ENCODE measurements at regions not wholly inside any gene's neighbourhood (a gene's known extent, or its start where the extent isn't known, plus 50 kb on each side); places are given as distances from the start of the nearest gene placed in this dataset.
"Not testable (repeated sequence)": the region's sequence is repeated elsewhere in the genome, so short reads cannot be mapped to it uniquely, and the experiment has no call there.

DNA sequence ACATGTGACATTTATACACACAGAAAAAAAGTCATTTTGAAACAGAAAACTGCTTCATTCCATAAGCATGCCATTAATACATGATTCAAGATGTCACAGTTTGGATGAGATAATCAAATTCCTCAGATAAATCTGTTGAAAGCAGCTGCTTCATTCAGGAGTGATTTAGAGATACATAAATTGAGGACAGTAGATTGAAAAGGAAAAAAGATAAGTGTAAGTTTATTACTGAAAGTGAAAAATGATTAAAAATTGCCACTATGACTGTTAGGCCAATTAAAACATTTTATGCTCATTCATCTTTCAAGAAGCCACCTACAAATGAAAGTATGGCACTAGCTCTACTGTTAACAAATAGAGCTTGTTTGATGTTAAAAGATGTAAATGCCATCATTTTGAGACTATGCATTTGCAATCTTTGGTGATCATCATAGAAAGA lies 136.9 kb upstream of the CDK6 start:
- DNase-seq (ENCODE audit: low read depth in 2 of 2) = no peak

DNA sequence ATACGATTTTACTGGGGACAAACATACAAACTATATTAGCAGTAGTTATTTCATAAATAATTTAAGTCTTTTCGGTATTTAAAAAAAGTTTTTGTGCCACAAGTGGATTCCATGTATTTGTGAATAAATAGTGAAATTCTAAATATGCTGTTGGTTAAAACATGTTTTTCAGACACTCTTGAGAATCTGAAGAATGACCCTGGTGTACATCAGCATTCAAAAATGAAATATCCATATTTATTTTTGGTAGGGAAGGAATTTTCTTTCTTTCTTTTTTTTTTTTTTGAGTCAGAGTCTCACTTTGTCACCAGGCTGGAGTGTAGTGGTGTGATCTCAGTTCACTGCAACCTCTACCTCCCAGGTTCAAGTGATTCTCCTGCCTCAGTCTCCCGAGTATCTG lies 136.1 kb upstream of the CDK6 start:
- DNase-seq (ENCODE audit: low read depth in 2 of 2) = no peak

DNA sequence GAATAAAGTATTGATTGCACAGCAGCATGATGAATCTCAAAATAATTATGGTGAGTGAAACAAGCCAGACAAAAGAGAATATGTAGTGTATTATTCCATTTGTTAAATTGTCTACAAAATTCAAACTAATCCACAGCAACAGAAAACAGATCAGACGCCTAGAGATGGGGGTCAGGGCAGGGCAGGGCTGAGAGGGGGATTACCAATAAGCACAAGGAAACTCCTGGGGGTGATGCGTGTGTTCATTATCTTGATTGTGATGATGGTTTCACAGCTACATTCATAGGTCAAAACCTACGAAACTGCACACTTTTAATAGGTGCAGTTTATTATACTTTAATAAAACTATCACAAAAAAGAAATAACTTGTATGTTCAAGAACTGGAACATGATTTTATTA lies 132.7 kb upstream of the CDK6 start:
- no peak for DNase-seq (ENCODE audit: low read depth in 2 of 2)

DNA sequence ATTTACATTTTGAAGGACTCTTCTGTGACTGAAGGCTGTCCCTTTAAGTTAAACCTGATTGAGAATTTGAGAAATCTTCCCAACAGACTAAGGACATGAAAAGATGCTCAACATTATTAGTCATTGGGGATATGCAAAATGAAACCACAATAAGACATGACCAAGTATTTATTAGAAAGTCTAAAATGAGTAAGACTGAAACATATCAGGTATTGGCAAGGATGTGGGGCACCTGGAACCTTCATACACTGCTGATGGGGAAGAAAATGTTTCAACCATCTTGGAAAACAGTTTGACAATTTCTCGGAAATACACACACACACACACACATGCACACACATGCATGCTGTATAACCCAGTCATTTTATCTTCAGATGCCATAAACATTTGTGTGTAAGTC lies 132.1 kb upstream of the CDK6 start:
- DNase-seq (ENCODE audit: low read depth in 2 of 2) = no peak

DNA sequence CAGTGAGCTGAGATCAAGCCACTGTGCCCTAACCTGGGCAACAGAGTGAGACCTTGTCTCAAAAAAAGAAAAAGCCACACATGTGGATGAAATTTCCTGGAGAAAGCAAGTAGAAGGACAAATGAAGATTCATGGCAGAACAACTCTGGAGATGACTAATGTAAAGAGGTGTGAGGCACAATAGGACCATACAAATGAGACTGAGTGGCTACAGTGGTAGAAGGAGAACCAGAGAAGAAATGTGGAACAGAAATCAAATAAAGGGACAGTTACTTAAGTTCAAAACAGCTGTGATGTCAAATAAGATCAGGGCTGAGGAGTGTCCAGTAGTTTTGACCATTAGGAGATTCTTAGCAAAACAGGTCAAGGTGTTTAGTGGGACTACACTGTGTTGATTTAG lies 130.9 kb upstream of the CDK6 start:
- DNase-seq (ENCODE audit: low read depth in 2 of 2) = no peak

DNA sequence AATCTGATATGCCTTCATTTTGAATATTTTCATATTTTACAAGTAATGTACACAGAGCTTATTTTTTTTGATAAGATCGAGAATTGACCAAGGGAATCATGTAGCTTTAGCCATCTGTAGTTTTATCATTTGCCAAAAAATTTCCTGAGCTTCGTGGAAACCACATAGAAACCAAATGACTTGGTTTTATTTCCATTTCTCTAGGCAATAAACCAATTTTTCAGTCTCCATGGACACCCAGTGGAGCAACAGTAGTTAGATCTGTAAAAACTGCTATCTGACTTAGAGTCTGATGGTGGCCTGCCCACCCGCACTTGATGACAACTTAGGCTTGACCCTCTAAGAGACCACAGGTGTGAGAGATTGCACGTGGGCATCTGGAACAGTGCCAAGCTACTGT lies 127.8 kb upstream of the CDK6 start:
- DNase-seq (ENCODE audit: low read depth in 2 of 2) = no peak

DNA sequence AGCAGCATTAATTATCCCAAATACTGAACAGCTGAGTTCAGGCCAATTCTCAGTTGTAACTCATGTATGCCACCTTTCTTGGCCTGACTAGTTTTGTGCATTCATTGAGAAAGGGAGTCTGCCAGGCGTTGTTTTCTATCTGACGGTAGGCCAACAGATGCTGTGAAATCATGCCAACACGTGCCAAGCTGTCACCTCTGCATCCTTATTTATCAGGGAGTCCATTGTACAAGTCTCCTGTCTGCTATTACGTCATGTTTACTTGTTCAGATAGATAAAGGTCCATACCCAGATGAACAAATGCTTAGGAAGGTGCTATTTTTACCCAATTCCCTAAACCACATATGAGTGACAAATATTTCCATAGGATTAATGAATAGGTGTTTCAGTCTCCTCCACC lies 127.2 kb upstream of the CDK6 start:
- no peak for DNase-seq (ENCODE audit: low read depth in 2 of 2)

DNA sequence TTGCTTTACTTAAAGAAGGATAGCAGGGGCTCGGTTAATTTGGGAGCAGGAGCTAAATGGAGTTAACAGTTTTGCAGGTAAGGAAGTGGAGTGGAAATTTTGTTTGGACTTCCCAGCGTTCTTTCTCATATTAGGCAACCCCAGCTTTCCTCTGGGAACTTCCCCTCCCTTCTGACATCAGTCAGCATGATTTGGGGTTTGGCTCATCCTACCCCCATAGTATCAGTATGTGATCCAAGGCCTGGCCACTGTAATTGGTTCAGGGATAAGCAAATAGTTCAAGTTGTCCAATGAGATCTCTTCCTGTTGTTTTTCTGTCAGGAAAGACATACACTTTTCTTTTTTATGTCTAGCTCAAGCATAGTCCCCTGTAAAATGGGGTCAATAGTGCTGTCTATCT lies 125.6 kb upstream of the CDK6 start:
- DNase-seq (ENCODE audit: low read depth in 2 of 2) = no peak

DNA sequence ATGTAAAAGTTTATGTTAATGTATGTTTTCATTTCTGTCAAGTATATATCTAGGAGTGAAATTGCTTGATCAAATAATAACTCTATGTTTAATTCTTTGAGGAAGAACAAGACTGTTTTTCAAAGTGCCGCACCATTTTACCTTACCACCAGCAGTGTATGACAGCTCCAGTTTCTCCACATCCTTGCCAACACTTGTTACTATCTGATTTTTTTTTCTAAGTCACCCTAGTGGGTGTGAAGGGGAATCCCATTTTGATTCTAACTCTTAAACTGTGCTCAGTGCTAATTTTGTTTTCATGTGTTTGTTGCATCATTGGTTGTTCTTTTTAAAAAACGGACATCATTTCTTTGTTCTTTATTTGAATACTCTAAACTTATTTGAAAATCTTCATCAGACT lies 120.2 kb upstream of the CDK6 start:
- DNase-seq (ENCODE audit: low read depth in 2 of 2) = no peak

DNA sequence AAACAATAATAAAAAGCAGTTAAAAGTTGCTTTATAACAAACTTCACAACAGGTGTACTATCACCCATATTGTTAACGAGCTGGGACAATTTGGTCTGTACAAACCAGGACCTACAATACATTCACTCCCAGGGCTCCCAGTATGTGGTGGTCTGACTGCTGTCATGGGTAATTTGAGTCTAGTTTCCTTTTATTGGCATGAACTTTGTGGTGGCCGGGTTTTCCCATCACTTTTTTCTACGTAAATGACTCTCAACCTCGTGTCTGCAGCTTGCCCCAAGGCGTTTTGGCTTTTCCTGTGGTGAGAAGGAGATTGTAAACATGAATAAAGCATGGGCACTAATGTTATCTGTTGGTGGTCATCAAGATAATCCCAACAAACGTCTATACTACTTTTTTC lies 118.7 kb upstream of the CDK6 start:
- DNase-seq (ENCODE audit: low read depth in 2 of 2) = no peak

DNA sequence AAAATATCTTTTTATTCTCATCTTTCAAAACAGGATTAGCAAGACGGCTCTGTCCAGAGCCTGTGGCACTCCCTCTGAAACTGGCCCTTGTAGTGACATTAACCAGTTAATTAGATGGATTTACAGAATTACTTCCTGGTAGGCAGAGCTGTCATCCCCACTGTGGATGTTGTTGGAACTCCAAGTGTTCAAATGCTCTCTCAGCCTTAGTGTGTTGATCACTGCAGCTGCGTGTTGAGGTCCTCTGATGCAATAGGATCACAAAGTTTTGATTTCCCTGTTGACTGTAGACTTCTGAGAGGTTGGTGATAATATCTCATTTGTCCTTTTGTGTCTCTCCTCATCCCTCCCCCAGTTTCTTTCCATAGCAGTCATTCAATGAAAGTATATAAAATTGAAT lies 117.3 kb upstream of the CDK6 start:
- DNase-seq (ENCODE audit: low read depth in 2 of 2) = no peak

DNA sequence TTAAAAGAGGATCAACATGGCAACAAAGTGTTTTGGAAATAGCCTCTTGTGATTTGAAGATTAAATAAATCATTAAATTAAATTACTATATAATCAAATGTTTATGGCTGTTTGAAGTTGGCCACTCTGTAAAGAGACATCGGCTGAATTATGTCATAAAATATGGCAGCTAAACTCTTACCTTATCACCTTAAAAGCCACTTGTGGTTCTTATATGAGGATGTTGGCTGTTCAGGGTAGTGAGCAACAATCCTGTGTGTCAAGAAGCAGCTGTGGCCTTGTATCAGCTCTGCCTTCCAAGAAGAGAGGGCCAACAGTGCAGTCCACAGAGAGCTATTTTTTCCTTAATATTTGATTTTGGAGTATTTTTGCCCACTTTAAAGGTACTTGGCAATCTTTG lies 113.4 kb upstream of the CDK6 start:
- DNase-seq (ENCODE audit: low read depth in 2 of 2) = no peak

DNA sequence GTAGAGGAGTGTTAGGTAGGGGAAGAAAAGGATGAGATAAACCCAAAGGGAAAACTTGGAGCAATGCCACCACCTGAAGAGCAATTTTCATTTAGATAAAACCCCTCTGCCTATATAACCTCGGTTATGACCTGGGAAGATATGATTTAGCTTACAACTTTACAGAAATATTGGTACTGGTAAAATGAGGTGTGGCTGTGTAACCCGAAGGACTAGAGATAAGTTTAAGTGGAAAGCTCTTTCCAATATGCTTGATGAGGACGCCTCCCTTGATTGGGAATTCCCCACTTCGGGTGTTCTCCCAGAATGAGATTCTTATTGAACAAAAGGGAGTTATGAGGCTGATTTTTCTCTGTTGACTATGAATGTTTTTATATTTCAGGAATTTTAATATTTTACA lies 109.5 kb upstream of the CDK6 start:
- DNase-seq (ENCODE audit: low read depth in 2 of 2) = no peak

DNA sequence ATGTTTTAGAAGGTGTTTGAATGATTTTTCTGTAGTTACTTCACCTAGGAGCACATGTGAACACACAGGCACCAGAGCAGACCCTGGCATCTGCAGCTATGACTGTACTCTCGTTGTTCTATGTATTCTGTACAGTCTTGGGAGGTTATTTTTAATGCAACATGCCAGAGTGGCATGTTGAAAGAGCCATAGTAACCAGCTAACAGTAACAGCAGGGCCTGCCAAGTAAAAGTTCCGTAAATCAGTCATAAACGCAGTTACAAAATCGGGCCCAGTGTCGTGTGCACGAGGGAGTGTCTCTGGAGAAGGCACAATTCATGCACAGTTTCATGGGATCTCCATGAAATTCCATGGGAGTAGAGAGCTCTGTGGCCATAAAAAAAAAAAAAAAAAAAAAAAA lies 108.3 kb upstream of the CDK6 start:
- no peak for DNase-seq (ENCODE audit: low read depth in 2 of 2)

DNA sequence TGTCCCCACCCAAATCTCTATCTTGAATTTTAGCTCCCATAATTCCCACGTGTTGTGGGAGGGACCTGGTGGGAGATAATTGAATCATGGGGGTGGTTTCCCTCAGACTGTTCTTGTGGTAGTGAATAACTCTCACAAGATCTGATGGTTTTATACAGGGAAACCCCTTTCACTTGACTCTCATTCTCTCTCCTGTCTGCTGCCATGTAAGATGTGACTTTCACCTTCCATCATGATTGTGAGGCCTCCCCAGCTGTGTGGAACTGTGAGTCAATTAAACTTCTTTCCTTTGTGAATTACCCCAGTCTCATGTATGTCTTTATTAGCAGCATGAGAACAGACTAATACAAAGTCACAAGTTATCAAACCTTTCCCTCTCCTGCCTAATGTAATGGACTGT lies 106.3 kb upstream of the CDK6 start:
- DNase-seq (ENCODE audit: low read depth in 2 of 2) = not testable (repeated sequence)

DNA sequence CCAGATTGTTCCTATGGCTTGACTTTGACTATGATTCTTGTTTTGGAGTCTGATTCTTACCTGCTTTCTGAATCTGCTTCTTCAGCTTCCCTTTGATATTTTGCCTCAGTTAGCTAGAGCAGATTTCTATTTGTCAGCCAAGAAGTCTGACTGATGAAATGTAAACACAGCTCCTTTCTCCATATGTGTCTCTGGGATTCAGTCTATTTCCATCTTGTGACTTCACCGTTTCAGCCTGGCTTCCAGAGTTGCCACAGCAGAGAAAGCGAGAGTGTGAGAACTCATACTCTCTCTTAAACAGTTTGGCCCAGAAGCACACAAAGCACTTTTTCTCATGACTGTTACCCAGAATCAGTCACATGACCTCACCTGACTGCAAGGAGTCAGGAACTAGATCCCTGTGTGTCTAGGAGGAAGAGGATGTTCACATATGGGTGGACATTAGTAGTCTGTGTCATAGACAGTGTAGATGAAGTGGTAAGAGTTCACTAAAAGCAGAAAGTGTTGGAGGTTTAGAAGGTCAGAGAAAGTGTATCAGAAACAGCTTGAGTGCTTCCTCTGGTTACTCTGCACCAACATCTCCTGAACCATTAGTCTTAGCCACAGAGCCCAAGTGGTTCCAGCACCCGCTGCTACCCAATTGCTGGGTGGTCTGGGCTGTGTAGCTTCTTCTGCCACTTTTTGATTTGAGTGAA lies 103.4 kb upstream of the CDK6 start:
- DNase-seq (ENCODE audit: low read depth in 2 of 2) = no peak

DNA sequence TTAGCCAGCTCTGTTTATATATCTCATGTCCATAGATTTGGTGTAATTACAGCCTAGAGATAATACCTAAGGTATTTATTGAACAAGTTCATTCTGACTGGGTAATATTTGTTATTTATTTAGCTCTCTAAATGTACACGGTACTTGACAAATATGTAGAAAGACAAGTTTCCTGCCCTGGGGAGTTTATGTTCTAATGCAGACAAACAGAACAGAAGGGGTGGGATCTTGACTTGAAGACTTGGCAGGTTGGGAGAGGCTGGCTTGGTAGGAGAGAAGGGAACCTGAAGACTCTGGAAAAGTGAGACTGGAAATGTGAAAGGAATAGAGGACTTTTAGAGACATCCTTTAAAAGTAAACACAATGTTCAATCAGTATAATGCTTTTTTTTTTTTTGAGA lies 97.7 kb upstream of the CDK6 start:
- no peak for DNase-seq (ENCODE audit: low read depth in 2 of 2)

DNA sequence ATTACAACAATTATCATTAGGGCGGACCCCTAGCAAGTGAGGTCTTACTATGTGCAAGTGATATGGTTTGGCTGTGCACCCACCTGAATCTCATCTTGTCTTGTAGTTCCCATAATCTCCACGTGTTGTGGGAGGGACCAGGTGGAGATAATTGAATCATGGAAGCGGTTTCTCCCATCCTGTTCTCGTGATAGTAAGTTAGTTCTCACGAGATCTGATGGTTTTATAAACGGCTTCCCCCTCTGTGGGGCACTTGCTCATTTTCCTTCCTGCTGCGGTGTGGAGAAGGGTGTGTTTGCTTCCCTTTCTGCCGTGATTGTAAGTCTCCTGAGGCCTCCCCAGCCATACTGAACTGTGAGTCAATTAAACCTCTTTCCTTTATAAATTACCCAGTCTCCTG lies 96.1 kb upstream of the CDK6 start:
- no peak for DNase-seq (ENCODE audit: low read depth in 2 of 2)

DNA sequence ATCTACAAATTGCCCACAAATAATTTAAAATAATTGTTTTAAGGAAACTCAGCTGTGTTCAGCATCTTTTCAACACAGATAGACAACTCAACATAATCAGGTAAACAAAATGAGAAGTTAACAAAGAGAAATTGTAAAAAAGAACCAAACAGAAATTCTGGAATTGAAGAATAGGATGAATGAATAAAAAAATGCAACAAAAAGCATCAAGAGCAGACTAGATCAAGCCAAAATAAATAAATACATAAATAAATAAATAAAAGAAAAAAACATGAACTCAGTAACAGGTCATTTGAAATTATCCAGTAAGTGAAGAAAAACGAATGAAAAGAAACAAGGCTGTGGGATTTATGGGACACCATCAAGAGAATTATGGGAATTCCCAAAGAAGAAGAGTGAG lies 94.0 kb upstream of the CDK6 start:
- DNase-seq (ENCODE audit: low read depth in 2 of 2) = no peak

DNA sequence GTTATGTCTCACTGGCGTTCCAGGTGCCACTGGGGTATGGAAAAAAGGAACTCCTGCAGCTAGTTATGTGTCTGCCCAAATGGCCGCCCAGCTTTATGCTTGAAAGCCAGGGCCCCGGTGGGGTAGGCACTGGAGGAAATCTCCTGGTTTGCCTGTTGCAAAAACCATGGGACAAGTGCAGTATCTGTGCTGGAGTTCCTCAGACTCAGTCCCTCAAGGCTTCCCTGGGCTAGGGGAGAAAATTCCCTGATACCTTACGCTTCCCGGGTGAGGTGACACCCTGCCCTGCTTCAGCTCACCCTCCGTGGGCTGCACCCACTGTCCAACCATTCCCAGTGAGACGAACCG lies 90.3 kb upstream of the CDK6 start:
- no peak for DNase-seq (ENCODE audit: low read depth in 2 of 2)

DNA sequence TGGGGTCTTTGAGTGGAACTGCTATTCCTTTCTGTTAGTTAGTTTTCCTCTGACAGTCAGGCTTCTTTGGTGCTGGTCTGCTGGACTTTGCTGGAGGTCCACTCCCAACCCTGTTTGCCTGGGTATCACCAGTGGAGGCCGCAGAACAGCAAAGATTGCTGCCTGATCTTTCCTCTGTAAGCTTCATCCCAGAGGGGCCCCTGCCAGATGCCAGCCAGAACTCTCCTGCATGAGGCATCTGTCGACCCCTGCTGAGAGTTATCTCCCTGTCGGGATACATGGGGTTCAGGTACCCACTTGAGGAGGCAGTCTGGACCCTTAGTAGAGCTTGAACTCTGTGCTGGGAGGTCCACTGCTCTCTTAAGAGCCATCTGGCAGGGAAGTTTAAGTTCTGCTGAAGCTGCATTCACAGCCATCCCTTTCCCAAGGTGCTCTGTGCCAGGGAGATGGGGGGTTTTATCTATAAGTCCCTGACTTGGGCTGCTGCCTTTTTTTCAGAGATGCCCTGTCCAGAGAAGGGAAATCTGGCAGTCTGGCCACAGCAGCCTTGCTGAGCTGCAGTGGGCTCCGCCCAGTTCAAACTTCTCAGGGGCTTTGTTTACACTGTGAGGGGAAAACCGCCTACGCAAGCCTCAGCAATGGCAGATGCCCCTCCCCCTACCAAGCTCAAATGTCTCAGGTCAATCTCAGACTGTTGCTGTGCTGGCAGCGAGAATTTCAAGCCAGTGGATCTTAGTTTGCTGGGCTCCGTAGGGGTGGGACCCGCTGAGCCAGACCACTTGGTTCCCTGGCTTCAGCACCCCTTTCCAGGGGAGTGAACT lies 89.7 kb upstream of the CDK6 start:
- no peak for DNase-seq (ENCODE audit: low read depth in 2 of 2)

DNA sequence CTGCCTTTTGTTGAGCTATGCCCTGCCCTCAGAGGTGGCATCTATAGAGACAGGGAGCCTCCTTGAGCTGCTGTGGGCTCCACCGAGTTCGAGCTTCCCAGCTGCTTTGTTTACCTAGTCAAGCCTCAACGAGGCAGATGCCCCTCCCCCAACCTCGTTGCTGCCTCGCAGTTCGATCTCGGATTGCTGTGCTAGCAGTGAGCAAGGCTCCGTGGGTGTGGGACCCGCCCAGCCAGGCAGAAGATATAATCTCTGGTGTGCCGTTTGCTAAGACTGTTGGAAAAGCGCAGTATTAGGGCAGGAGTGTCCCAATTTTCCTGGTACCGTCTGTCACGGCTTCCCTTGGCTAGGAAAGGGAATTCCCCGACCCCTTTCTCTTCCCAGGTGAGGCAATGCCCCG lies 88.4 kb upstream of the CDK6 start:
- no peak for DNase-seq (ENCODE audit: low read depth in 2 of 2)

DNA sequence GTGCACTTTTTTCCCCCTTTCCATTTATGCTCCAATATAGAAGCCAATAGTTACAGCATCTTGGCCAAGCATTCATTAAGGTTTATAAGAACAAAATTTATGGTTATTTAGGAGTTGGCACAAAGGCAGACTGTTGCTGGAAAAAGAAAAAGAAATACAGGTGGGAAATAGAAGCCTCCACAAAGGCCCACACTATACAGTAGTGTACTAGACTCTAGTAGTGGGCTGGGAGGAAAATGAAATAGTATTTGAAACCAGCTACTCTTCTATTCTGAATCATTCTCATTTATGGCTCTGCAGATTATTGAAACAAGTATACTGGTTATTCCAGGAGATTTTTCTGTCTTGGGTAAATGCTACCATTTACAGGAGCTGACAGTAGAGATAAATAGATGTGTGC lies 80.9 kb upstream of the CDK6 start:
- DNase-seq (ENCODE audit: low read depth in 2 of 2) = no peak

DNA sequence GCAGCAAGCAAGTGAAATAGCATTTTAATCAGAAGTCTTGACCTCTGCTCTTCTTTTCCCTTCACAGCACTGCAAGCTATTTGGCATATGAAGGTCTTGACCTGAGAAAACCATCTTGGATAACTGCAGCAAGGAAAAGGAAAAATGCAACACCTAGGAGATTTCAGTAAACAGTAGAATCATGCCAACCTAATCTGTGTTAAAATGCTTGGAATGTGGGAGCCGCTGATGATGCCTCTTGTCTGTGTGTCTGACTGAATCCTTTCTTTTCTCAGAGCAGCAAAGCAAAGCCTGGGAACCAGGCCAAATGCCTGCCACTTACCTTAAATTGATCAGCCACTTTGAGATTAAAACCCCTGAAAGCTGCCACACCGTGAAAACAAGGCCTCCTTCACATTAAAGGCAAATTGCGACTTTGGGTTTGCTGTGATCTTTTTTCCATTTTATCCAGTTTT lies 80.4 kb upstream of the CDK6 start:
- DNase-seq (ENCODE audit: low read depth in 2 of 2) = no peak
